Activated T-cell treated with anti-CD3 and anti-CD28 coated beads, Interleukin-2, amount 50 U/mL, for 48 hours (primary cell): ENCODE measurements at regions not wholly inside any gene's neighbourhood (a gene's known extent, or its start where the extent isn't known, plus 50 kb on each side); places are given as distances from the start of the nearest gene placed in this dataset.

Experiments used
- DNase-seq, 2 experiments: peaks; one replicate each; pipeline ENCODE4 v3.0.0-alpha.2; 2020

- DNase-seq = no peak
Observed at GRCh38 chr2:145488571-145488970, 968.7 kb upstream of the ZEB2 start.

- DNase-seq = no peak
Observed at GRCh38 chr2:145484448-145485097, 964.7 kb upstream of the ZEB2 start.

GRCh38 chr2:145483854-145484253, 963.9 kb upstream of the ZEB2 start:
- DNase-seq = no peak

- DNase-seq = no peak
Observed at GRCh38 chr2:145481334-145481922, 961.5 kb upstream of the ZEB2 start.

- no peak for DNase-seq
Observed at GRCh38 chr2:145464866-145465265, 944.9 kb upstream of the ZEB2 start.

- no peak for DNase-seq
Observed at GRCh38 chr2:145460112-145460511, 940.2 kb upstream of the ZEB2 start.

- DNase-seq = no peak
Observed at GRCh38 chr2:145431181-145431951, 911.4 kb upstream of the ZEB2 start.

- DNase-seq = no peak
Observed at GRCh38 chr2:145423809-145424208, 903.9 kb upstream of the ZEB2 start.

- no peak for DNase-seq
Observed at GRCh38 chr2:145422576-145422975, 902.7 kb upstream of the ZEB2 start.

- no peak for DNase-seq
Observed at GRCh38 chr2:145421841-145422240, 901.9 kb upstream of the ZEB2 start.

GRCh38 chr2:145416640-145417039, 896.7 kb upstream of the ZEB2 start:
- DNase-seq = no peak

GRCh38 chr2:145415151-145415550, 895.2 kb upstream of the ZEB2 start:
- no peak for DNase-seq

- DNase-seq = no peak
Observed at GRCh38 chr2:145413261-145414030, 893.5 kb upstream of the ZEB2 start.

GRCh38 chr2:145412155-145412554, 892.2 kb upstream of the ZEB2 start:
- DNase-seq = no peak

GRCh38 chr2:145411493-145411892, 891.6 kb upstream of the ZEB2 start:
- DNase-seq = peak in 1 of 2 experiments; percentile 17

GRCh38 chr2:145410086-145410485, 890.2 kb upstream of the ZEB2 start:
- DNase-seq = no peak

GRCh38 chr2:145408980-145409379, 889.1 kb upstream of the ZEB2 start:
- no peak for DNase-seq

- no peak for DNase-seq
Observed at GRCh38 chr2:145404690-145405089, 884.8 kb upstream of the ZEB2 start.

GRCh38 chr2:145402706-145403277, 882.9 kb upstream of the ZEB2 start:
- DNase-seq = no peak

GRCh38 chr2:145399131-145399530, 879.2 kb upstream of the ZEB2 start:
- no peak for DNase-seq

GRCh38 chr2:145394181-145394580, 874.3 kb upstream of the ZEB2 start:
- no peak for DNase-seq

GRCh38 chr2:145386973-145387372, 867.1 kb upstream of the ZEB2 start:
- DNase-seq = no peak

- DNase-seq = no peak
Observed at GRCh38 chr2:145383961-145384360, 864.0 kb upstream of the ZEB2 start.
